ENCODE measurements at regions not wholly inside any gene's neighbourhood (a gene's known extent, or its start where the extent isn't known, plus 50 kb on each side); places are given as distances from the start of the nearest gene placed in this dataset.

DNA sequence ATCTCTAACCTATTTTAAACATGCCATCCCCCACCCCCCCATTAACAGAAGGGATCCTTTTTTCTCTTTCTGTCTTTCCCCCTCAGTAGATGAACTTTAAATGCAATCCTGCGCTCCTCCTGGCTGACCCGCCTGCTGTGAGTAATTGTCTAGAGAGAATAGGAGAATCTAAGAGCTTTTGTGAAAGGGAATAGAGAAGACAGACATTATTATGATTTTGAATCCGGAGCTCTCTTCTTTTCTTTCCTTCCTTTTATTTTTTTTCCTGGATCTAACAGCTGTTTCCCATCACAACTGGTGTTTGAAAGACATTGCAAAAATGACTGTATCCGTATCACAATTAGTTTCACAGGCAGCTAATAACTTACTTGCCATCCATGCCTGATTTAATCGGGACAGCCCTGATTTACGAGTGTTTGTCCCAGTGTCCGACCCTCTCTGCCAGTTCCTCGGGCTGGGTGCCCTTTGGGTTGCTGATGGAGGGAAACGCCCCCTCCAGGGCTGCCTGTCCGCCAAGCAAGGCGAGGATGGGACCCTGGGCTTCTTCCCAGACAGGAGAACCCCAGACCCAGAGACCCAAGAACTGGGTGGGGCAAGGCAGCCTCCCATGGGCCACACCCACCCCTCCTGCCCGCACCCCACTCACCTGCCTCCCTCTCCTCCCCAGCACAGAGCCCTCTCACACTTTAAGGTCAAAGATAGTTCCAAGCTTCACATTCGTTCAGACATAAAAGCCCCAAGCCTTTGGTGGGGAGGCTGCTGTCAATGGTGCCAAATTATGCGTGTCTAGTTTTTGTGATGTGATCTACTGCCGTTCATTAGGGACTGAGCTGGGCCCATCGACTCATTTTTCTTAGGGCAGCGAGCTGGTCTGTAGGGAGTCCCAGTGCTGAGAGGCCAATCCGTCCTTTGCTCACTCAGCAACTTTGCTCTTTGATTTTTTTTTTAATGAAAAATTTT is 231.7 kb downstream of the ZNF516 start:
- Histone ChIP-seq H4K20me1 (replicated peaks; ENCODE audit: control insufficient read depth, insufficient read depth, low read length) (no peaks in the 10 kb centered on the region), H3K79me2 (ENCODE audit: control insufficient read depth, insufficient read depth, low read length) (no peaks in the 10 kb centered on the region), H3K4me1 (replicated peaks in 1 of 2; ENCODE audit: control insufficient read depth in 2 of 2, insufficient read depth in 2 of 2, low read length in 2 of 2) (no peaks in the 10 kb centered on the region), H3K9me3 (replicated peaks; ENCODE audit: control insufficient read depth, insufficient read depth, low read depth, low read length) (no peaks in the 10 kb centered on the region), H3K4me2 (ENCODE audit: insufficient read depth, low read length) (no peak overlapping the region), H3K27me3 (ENCODE audit: control insufficient read depth in 2 of 2, insufficient read depth in 2 of 2, low read length in 2 of 2) (peaks cover 0 to 19% of the 10 kb centered on the region in 2 experiments; a peak in 3 of 5 replicates), H2AFZ (ENCODE audit: low read depth, low read length) (no peak overlapping the region), H3K9me1 (ENCODE audit: control insufficient read depth, insufficient read depth, low read length) (no peaks in the 10 kb centered on the region), H3K36me3 (ENCODE audit: control insufficient read depth, insufficient read depth, low read length) (no peaks in the 10 kb centered on the region), H3K27ac (ENCODE audit: extremely low read depth, low read depth, low read length) (no peak overlapping the region), H3K9ac (ENCODE audit: insufficient read depth in 1 of 2, low read depth in 2 of 2, low read length in 2 of 2) (no peak overlapping the region), H3K4me3 (no peak overlapping the region)
- DNase-seq (ENCODE audit: extremely low read depth in 1 of 4, low spot score in 3 of 4), result no peak
- intact Hi-C loops (cut with micrococcal nuclease), result no loop called here
- ChIA-PET POLR2A (no interaction called here), CTCF (ENCODE audit: low intra/inter-chr PET ratio) (no interaction called here)
- FAIRE-seq, result no peak
- in situ Hi-C loops (cut with MboI), result no loop called here
- TF ChIP-seq NBN (IDR thresholded peaks at IDR 0.05; ENCODE audit: low read depth) (no peak), MECOM (CRISPR knock-in tag; IDR thresholded peaks at IDR 0.05) (no peak), SAFB2 (IDR thresholded peaks at IDR 0.05; ENCODE audit: borderline replicate concordance, low read depth, low read length, severe bottlenecking) (no peak), FUS (optimal IDR thresholded peaks at IDR 0.05; ENCODE audit: low read depth, low read length) (no peak), MTA1 (IDR thresholded peaks at IDR 0.05; ENCODE audit: borderline replicate concordance) (no peak), TCF7 (IDR thresholded peaks at IDR 0.05; ENCODE audit: borderline replicate concordance) (no peak), MEF2D (tag; conservative IDR thresholded peaks at IDR 0.05; ENCODE audit: low read depth) (no peak), NFATC3 (IDR thresholded peaks at IDR 0.05) (no peak), ZNF311 (CRISPR knock-in tag; IDR thresholded peaks at IDR 0.05) (no peak), ZBTB7A (IDR thresholded peaks at IDR 0.05; ENCODE audit: borderline replicate concordance, control insufficient read depth, low read depth, low read length) (no peak), ZNF695 (CRISPR knock-in tag; IDR thresholded peaks at IDR 0.05) (no peak), PCBP2 (IDR thresholded peaks at IDR 0.05; ENCODE audit: low read depth, low read length, poor library complexity, severe bottlenecking) (no peak), MCM5 (IDR thresholded peaks at IDR 0.05; ENCODE audit: low read depth) (no peak), ZNF780A (CRISPR knock-in tag; IDR thresholded peaks at IDR 0.05) (no peak), NR2C1 (IDR thresholded peaks at IDR 0.05) (no peak), NR2C1 (tag; IDR thresholded peaks at IDR 0.05) (no peak), ZNF3 (CRISPR knock-in tag; IDR thresholded peaks at IDR 0.05) (no peak), U2AF2 (optimal IDR thresholded peaks at IDR 0.05; ENCODE audit: low read depth, low read length) (no peak), SETDB1 (IDR thresholded peaks at IDR 0.05; ENCODE audit: low read length) (no peak)
- no peak for ATAC-seq
- WGBS (ENCODE audit: insufficient coverage, low coverage, missing lambda C conversion rate), result 3% methylated on average over 9 of the region's 18 CpGs
- no TSS peak for BruUV-seq (replicated peaks)

Measured in K562 (cell line).